ENCODE measurements at regions not wholly inside any gene's neighbourhood (a gene's known extent, or its start where the extent isn't known, plus 50 kb on each side); places are given as distances from the start of the nearest gene placed in this dataset.
"Not testable (repeated sequence)": the region's sequence is repeated elsewhere in the genome, so short reads cannot be mapped to it uniquely, and the experiment has no call there.

DNA sequence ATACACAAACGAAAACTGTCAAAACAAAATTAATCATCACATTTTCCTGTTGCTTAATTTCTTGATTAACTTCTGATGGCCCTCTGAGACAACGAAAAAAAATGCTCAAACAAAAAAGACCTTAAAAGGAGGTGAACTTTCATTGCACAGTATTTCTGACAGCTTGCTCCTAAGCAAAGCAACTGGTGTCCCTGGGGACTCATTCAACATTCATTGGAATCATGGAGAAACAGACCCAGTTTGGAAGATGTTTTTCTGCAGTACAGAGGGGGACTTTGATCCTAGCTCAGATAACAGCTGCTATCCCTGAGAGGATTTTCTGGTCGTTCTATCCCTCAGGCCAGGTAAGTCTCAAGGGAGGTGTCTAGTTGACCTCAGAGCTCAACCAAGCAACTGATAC lies 378.7 kb upstream of the ATP11B start:
- ATAC-seq: no peak

- no peak for ATAC-seq
These were observed 372.6 kb upstream of the ATP11B start for GRCh38 chr3:182420741-182421140.

DNA sequence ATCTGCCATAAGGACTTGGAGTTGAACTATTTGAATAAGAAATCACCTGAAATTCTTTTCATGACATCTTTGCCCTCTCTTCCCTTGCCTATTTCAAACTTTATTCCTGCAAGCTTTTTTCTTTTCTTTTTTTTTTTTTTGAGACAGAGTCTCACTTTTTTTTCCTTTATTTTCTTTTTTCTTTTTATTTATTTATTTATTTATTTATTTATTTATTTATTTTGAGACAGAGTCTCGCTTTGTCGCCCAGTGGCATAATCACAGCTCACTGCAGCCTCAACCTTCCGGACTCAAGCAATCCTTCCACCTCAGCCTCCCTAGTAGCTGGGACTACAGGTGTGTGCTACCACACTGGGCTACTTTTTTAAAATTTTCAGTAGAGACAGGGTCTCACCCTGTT lies 369.3 kb upstream of the ATP11B start:
- ATAC-seq: no peak

DNA sequence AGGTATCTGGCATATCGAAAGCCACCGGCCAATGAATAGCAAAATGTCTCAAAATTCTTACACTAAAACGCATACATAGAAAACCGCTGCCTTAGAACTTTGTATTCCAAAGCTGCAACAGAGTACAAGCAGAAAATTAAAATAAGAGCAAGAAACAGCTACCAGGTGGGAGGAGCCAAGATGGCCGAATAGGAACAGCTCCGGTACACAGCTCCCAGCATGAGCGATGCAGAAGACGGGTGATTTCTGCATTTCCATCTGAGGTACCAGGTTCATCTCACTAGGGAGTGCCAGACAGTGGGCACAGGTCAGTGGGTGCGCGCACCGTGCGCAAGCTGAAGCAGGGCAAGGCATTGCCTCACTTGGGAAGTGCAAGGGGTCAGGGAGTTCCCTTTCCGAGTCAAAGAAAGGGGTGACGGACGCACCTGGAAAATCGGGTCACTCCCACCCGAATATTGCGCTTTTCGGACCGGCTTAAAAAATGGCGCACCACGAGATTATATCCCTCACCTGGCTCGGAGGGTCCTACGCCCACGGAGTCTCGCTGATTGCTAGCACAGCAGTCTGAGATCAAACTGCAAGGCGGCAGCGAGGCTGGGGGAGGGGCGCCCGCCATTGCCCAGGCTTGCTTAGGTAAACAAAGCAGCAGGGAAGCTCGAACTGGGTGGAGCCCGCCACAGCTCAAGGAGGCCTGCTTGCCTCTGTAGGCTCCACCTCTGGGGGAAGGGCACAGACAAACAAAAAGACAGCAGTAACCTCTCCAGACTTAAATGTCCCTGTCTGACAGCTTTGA lies 367.2 kb upstream of the ATP11B start:
- ATAC-seq: not testable (repeated sequence)

GRCh38 chr3:182431972-182432371 lies 361.3 kb upstream of the ATP11B start:
- not testable (repeated sequence) for ATAC-seq

DNA sequence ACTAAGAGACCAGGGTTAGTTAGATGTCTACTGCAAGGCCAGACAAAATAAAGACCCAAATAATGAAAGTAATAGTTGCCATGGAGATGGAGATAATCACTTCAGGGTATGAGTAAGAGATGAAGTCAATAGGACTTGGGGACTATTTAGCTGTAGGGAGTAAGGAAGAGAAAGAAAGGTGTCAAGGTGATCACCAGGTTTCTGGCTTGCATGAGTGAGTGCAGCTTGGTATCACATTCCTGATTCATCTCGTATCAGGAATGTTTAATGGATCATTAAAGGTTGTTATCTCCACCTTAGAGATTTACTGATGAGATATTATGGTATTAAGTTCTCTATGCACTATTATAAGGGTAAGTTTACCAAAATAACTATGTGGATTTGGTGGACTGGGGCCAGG lies 357.4 kb upstream of the ATP11B start:
- no peak for ATAC-seq

- ATAC-seq: no peak
These were observed 356.8 kb upstream of the ATP11B start for GRCh38 chr3:182436547-182436946.

- ATAC-seq: no peak
These were observed 354.9 kb upstream of the ATP11B start for GRCh38 chr3:182438398-182438797.

GRCh38 chr3:182440101-182440500 lies 353.2 kb upstream of the ATP11B start:
- no peak for ATAC-seq

- no peak for ATAC-seq
These were observed 347.7 kb upstream of the ATP11B start for GRCh38 chr3:182445576-182445975.

- ATAC-seq: no peak
These were observed 342.1 kb upstream of the ATP11B start for GRCh38 chr3:182450942-182451787.

DNA sequence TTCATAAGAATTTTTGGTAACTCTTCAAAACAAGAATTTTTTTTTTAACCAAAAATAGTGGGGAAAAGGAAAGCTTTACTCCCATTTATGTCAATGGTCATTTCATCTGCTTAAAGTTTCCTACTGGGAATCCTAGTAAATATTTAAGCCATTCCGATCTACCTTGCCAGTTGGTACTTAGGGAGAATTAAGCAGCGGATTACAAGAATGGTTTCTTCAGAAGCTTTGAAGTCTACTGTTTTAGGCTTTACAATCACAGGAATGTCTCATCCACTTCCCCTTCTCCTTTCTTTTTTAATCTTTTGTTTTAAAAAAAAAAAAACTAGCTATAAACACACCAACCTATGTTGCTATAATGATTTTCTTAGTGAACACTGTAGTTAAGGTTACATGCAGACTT lies 341.4 kb upstream of the ATP11B start:
- ATAC-seq: no peak

DNA sequence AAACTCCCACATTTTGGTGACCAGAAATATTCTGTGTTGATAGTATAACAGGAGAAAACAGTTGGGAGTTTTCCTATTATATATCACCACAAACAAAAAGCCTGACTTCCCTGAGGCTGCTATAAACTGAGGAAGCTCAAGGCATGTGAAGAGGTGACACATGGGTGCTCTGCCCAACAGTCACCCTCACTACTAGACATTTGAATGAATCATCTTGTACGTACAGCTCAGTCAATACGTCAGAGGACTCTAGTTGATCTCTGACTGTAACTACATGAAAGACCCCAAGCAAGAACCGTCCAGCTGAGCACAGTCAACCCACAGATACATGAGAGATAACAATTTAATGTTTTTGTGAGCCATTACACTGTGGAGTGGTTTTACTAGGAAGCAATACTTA lies 338.3 kb upstream of the ATP11B start:
- ATAC-seq: no peak

DNA sequence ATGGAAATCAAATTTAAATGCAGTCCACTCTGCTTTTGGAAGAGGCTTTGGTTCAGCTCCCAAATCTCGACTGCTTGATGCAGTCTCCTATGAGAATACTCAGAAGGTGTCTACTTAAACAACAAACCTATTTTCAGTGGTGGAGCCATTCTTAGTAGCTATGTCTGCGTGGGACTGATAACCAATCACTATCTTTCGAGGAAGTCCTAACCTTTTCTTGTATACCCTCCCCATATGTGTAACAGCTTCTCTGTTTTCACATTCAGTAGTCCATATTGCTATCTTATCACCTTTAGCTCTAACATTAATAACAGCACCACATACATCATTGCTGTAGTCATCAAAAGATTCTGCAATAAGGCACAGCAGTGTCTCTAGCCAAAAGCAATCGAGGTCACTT lies 333.0 kb upstream of the ATP11B start:
- no peak for ATAC-seq

DNA sequence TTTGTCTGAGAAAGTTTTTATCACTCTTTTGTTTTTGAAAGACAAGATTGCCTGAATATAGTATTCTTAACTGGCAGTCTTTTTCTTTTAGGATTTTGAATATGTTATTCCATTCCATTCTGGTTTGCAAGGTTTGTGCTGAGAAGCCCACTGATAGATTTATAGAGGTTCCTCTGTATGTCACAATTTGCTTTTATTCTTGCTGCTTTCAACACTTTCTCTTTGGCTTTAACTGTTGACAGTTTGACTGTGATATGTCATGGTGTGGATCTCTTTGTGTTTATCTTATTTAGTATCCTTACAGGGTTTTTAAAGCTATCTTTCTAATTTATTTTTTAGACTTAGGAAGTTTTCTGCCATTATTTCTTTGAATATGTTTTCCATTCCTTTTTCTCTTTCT lies 331.2 kb upstream of the ATP11B start:
- ATAC-seq: no peak

- no peak for ATAC-seq
These were observed 328.7 kb upstream of the ATP11B start for GRCh38 chr3:182464513-182465145.

DNA sequence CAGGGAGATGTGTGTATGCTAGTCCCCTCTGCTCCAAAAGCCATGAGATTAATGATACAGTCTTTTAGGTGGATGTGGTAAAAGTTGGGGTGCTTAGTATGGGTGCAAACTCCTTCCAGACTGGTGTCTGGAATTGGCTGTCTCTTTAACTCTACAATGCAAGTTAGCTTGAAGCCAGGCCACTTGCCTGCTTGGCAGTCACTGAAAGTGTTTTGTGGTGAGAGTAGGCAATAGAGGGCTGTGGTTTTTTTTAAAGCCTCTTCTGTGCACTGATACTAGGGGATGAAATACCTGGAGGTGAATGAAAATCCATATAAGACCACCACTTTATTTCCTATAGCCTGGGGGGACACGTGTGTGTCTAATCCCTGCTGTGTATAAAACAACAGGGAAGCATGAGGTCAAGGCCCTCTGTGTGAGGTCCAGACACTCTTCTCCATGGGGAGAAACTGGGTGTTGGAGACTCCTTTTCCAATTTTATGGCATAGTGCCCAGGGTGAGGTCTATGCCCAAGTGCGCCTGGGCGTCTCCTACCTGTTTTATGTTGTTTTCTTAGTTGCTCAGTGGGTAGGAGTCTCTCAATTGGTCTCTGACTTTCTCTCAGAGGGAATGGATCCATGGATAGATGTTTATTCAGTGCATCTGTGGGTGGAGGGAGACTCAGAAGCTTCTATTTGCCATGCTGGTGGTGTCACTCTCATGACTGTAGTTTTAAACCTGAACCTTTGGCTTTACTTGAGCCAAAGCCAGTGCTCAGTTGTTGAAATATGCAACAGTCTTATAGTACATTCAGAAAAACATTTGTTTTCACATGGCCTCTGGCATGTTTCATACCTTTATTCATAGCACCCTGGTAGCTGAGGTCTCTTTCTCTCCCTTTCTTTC lies 327.8 kb upstream of the ATP11B start:
- no peak for ATAC-seq

DNA sequence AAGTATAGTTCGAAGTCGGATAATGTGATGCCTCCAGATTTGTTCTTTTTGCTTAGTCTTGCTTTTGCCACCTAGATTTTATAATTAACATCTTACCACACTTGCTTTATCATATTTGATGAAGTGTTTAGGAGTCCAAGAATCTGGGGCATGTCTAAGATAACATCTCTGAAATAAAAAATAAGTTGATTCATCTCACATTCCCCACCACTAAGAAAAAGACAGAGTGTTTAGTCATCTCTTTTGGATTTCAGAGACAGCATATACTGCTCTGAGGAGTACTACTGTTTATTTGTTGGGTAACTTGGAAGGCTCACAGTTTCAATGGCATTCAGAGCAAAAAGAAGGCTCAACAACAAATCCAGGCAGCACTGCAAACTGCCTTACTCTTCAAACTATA lies 324.2 kb upstream of the ATP11B start:
- ATAC-seq: no peak

DNA sequence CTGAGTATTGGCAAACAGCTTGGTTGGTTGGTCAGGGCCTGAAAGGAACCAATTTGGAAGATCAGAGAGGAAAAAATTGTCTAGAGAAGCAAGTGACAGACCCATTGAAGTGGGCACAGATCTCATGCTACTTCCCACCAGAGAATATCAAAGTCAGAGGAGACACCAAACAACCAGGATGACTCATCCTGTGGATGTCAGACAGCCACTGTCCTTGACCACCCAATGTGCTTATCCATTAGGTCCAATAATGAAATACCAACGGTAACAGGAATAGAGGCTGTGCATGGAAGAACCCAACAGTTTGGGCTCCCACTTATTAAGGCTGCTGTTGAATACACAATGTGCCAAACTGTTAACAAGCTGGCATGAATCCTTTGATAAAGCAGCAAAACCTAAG lies 323.1 kb upstream of the ATP11B start:
- no peak for ATAC-seq

GRCh38 chr3:182473191-182473710 lies 320.1 kb upstream of the ATP11B start:
- no peak for ATAC-seq

DNA sequence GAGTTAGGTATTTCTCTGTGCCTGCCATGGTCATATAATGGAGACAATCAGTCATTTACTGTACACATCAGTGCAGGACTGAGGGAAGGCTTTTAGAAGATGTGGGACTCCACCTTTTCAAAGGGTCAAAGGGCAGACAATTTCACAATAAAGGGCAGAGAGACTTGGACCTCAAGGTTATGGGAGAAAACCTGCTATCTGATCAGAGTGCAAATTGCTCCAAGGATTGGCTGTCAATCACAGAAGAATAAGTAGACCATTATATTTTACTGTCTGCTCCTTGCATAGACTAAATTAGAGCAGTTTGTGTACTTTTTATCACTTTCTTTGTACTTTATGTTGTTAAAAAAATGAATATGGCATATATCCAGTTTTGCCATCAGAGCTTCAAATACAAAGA lies 314.9 kb upstream of the ATP11B start:
- no peak for ATAC-seq
